ENCODE measurements at regions not wholly inside any gene's neighbourhood (a gene's known extent, or its start where the extent isn't known, plus 50 kb on each side); places are given as distances from the start of the nearest gene placed in this dataset.

GRCh38 chr6:122347280-122347679 is 52.2 kb upstream of the HSF2 start:
- H3K9me2 ChIP-seq (ENCODE audit: insufficient read depth, low read length): no peaks in the 10 kb centered on the region
- H3K27ac ChIP-seq (ENCODE audit: low read length): no peak overlapping the region
- H3K4me3 ChIP-seq (ENCODE audit: low read length): no peak overlapping the region
- no peaks in the 10 kb centered on the region for H3K36me3 ChIP-seq (ENCODE audit: insufficient read depth, low read length)
- no peaks in the 10 kb centered on the region for H4K20me1 ChIP-seq (ENCODE audit: insufficient read depth)
- no peaks in the 10 kb centered on the region for H3F3A ChIP-seq (ENCODE audit: insufficient read depth, low read length, poor library complexity, severe bottlenecking)
- TF ChIP-seq MXI1 (conservative IDR thresholded peaks at IDR 0.05; ENCODE audit: poor library complexity, severe bottlenecking) (no peak), TAF1 (IDR thresholded peaks at IDR 0.05; ENCODE audit: low read depth) (no peak), RAD21 (conservative IDR thresholded peaks at IDR 0.05) (no peak), POLR2AphosphoS5 (IDR thresholded peaks at IDR 0.05) (no peak), SMC3 (conservative IDR thresholded peaks at IDR 0.05; ENCODE audit: poor library complexity) (no peak), CTCF (IDR thresholded peaks at IDR 0.05; ENCODE audit: poor library complexity, severe bottlenecking) (no peak)
- H3K27me3 ChIP-seq (ENCODE audit: insufficient read depth, low read depth, low read length): no peaks in the 10 kb centered on the region
- H2AFZ ChIP-seq (ENCODE audit: low read depth, low read length): no peak overlapping the region
- no peak overlapping the region for H3K9ac ChIP-seq (ENCODE audit: low read length)
- H3K79me2 ChIP-seq (replicated peaks; ENCODE audit: insufficient read depth, low read length): no peaks in the 10 kb centered on the region
- H3K9me3 ChIP-seq (ENCODE audit: low read length): no peaks in the 10 kb centered on the region
- no peak overlapping the region for H3K4me2 ChIP-seq (ENCODE audit: low read length)

- Histone ChIP-seq H3K9me2 (ENCODE audit: insufficient read depth, low read length) (no peaks in the 10 kb centered on the region), H3K4me3 (ENCODE audit: low read length) (no peak overlapping the region), H3F3A (ENCODE audit: insufficient read depth, low read length, poor library complexity, severe bottlenecking) (no peaks in the 10 kb centered on the region), H3K9me3 (ENCODE audit: low read length) (no peaks in the 10 kb centered on the region), H3K36me3 (ENCODE audit: insufficient read depth, low read length) (no peaks in the 10 kb centered on the region), H3K27me3 (ENCODE audit: insufficient read depth, low read depth, low read length) (no peaks in the 10 kb centered on the region), H3K4me2 (ENCODE audit: low read length) (no peak overlapping the region), H4K20me1 (ENCODE audit: insufficient read depth) (no peaks in the 10 kb centered on the region), H3K9ac (ENCODE audit: low read length) (no peak overlapping the region), H2AFZ (ENCODE audit: low read depth, low read length) (no peak overlapping the region), H3K79me2 (replicated peaks; ENCODE audit: insufficient read depth, low read length) (no peaks in the 10 kb centered on the region), H3K27ac (ENCODE audit: low read length) (no peak overlapping the region)
- TF ChIP-seq EZH2 (IDR thresholded peaks at IDR 0.05; ENCODE audit: borderline replicate concordance, insufficient read depth, low read length, poor library complexity, severe bottlenecking): no peak
- TF ChIP-seq TAF1 (IDR thresholded peaks at IDR 0.05; ENCODE audit: low read depth): no peak
- TF ChIP-seq MXI1 (conservative IDR thresholded peaks at IDR 0.05; ENCODE audit: poor library complexity, severe bottlenecking): no peak
- TF ChIP-seq SMC3 (conservative IDR thresholded peaks at IDR 0.05; ENCODE audit: poor library complexity): no peak
- TF ChIP-seq CTCF (IDR thresholded peaks at IDR 0.05; ENCODE audit: poor library complexity, severe bottlenecking): no peak
- no peak for TF ChIP-seq POLR2AphosphoS5 (IDR thresholded peaks at IDR 0.05)
- TF ChIP-seq RAD21 (conservative IDR thresholded peaks at IDR 0.05): no peak
- TF ChIP-seq, protein P1, sequence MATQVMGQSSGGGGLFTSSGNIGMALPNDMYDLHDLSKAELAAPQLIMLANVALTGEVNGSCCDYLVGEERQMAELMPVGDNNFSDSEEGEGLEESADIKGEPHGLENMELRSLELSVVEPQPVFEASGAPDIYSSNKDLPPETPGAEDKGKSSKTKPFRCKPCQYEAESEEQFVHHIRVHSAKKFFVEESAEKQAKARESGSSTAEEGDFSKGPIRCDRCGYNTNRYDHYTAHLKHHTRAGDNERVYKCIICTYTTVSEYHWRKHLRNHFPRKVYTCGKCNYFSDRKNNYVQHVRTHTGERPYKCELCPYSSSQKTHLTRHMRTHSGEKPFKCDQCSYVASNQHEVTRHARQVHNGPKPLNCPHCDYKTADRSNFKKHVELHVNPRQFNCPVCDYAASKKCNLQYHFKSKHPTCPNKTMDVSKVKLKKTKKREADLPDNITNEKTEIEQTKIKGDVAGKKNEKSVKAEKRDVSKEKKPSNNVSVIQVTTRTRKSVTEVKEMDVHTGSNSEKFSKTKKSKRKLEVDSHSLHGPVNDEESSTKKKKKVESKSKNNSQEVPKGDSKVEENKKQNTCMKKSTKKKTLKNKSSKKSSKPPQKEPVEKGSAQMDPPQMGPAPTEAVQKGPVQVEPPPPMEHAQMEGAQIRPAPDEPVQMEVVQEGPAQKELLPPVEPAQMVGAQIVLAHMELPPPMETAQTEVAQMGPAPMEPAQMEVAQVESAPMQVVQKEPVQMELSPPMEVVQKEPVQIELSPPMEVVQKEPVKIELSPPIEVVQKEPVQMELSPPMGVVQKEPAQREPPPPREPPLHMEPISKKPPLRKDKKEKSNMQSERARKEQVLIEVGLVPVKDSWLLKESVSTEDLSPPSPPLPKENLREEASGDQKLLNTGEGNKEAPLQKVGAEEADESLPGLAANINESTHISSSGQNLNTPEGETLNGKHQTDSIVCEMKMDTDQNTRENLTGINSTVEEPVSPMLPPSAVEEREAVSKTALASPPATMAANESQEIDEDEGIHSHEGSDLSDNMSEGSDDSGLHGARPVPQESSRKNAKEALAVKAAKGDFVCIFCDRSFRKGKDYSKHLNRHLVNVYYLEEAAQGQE (IDR thresholded peaks at IDR 0.05; ENCODE audit: borderline replicate concordance): no peak
- TF ChIP-seq EP300 (conservative IDR thresholded peaks at IDR 0.05; ENCODE audit: poor library complexity, severe bottlenecking): no peak
Measured at GRCh38 chr6:122347751-122348150, 51.7 kb upstream of the HSF2 start.

Small RNA genes in the stretch of these regions (small RNA-seq; reads per million reads assigned to genes)
- gene AL603865.2 (0 reads per million in 3 experiments), gene RNU1-18P (0.16 to 39.8 (median 10.9) reads per million in 3 experiments), gene RNU2-8P (0.07 to 0.82 (median 0.23) reads per million in 3 experiments), gene RNU4-76P (0 to 0.33 (median 0) reads per million in 3 experiments)
